ENCODE measurements at regions not wholly inside any gene's neighbourhood (a gene's known extent, or its start where the extent isn't known, plus 50 kb on each side); places are given as distances from the start of the nearest gene placed in this dataset.

- TF ChIP-seq POLR2A (IDR thresholded peaks at IDR 0.05) (no peak), CTCF (IDR thresholded peaks at IDR 0.05) (no peak)
These were observed 211.9 kb upstream of the IRX4 start for GRCh38 chr5:2094616-2094995.

All from lower leg skin (tissue), 3 donors.